GM12878 (cell line): ENCODE measurements at regions not wholly inside any gene's neighbourhood (a gene's known extent, or its start where the extent isn't known, plus 50 kb on each side); places are given as distances from the start of the nearest gene placed in this dataset.

Experiments
- ATAC-seq: fragments of 200-7000 bp; cut with Tn5 transposase; 3 replicates; pipeline ENCODE4 v1.9.1; 2020; ENCODE audit warnings: mild to moderate bottlenecking, moderate library complexity
- BruUV-seq: library from RNA; stranded (reverse); fragments of 400-500 nt; replicated peaks from 2 replicates; lab custom pipeline; 2021; lab: Mats Ljungman, UMichigan
- CTCF ChIA-PET: fragments of 300-600 bp; sonication (Branson Sonifier 250); formaldehyde crosslinking; extraction: SDS; loops from one replicate; lab custom pipeline; 2021; ENCODE audit warnings: inconsistent platforms; lab: Yijun Ruan, JAX
- POLR2A ChIA-PET: fragments of 350-600 bp; formaldehyde crosslinking; extraction: SDS; loops from one replicate; lab custom pipeline; 2021; ENCODE audit warnings: inconsistent platforms; lab: Charles Lee
- RAD21 ChIA-PET: fragments of 300-600 bp; sonication (Branson Sonifier 250); formaldehyde crosslinking; loops from one replicate; lab custom pipeline; 2023; ENCODE audit warnings: antibody characterized with exemption; ENCODE audit not compliant: unreplicated experiment; lab: Charles Lee
- SMC1A ChIA-PET: fragments of 300-600 bp; sonication (Branson Sonifier 250); formaldehyde crosslinking; loops from one replicate; lab custom pipeline; 2023; ENCODE audit not compliant: unreplicated experiment, uncharacterized antibody; lab: Charles Lee
- DNase-seq: peaks from one replicate; pipeline ENCODE4 v3.0.0-alpha.2; 2011; ENCODE audit warnings: low read depth, low spot score
- FAIRE-seq: peaks from 3 replicates; lab custom pipeline; 2011; peaks lifted over from hg19 to GRCh38; lab: Jason Lieb, UNC
- H2AFZ ChIP-seq: 2 replicates; pipeline ENCODE4 v1.6.0; 2011; ENCODE audit warnings: low read depth, low read length, control low read depth; ENCODE audit not compliant: control insufficient read depth
- H3K27ac ChIP-seq: 2 replicates; pipeline ENCODE4 v1.5.1; 2011; ENCODE audit warnings: control low read depth; ENCODE audit not compliant: control insufficient read depth, insufficient read depth
- H3K27me3 ChIP-seq, 2 experiments: replicated peaks in 1 of 2; 2 replicates each; pipeline versions ENCODE4 v1.6.0 to v1.6.1; 2011; ENCODE audit warnings: low read length in 1 of 2; ENCODE audit not compliant: control insufficient read depth in 2 of 2, insufficient read depth in 2 of 2
- H3K36me3 ChIP-seq, 2 experiments: 2 replicates each; pipeline ENCODE4 v1.5.1; 2011; ENCODE audit warnings: low read length in 1 of 2; ENCODE audit not compliant: control insufficient read depth in 2 of 2, insufficient read depth in 2 of 2
- H3K4me1 ChIP-seq: 2 replicates; pipeline ENCODE4 v1.6.1; 2011; ENCODE audit warnings: mild to moderate bottlenecking, low read length, moderate library complexity, mixed read lengths; ENCODE audit not compliant: control insufficient read depth, insufficient read depth
- H3K4me2 ChIP-seq: 2 replicates; pipeline ENCODE4 v1.6.0; 2011; ENCODE audit warnings: control low read depth; ENCODE audit not compliant: control insufficient read depth, insufficient read depth
- H3K4me3 ChIP-seq: fragments of 200-600 bp; sonication (generic); 2 replicates; pipeline ENCODE4 v1.5.1; 2016
- H3K79me2 ChIP-seq: 2 replicates; pipeline ENCODE4 v1.6.0; 2011; ENCODE audit warnings: low read length; ENCODE audit not compliant: control insufficient read depth, insufficient read depth
- H3K9ac ChIP-seq: 2 replicates; pipeline ENCODE4 v1.8.0; 2011; ENCODE audit warnings: low read length, control low read depth, mixed read lengths; ENCODE audit not compliant: control insufficient read depth, insufficient read depth
- H3K9me3 ChIP-seq: replicated peaks from 3 replicates; pipeline ENCODE4 v1.5.1; 2011; ENCODE audit warnings: mild to moderate bottlenecking, low read length; ENCODE audit not compliant: control insufficient read depth, insufficient read depth
- H4K20me1 ChIP-seq: 2 replicates; pipeline ENCODE4 v1.6.0; 2011; ENCODE audit not compliant: control insufficient read depth, insufficient read depth
- ATF3 ChIP-seq: IDR thresholded peaks from 2 replicates; pipeline ENCODE4 v1.6.1; 2011; ENCODE audit warnings: low read depth, mild to moderate bottlenecking, low read length, moderate library complexity, borderline replicate concordance; ENCODE audit errors: extremely low read depth
- CEBPB ChIP-seq, 2 experiments: fragments of 150-350 bp in 1 of 2; IDR thresholded peaks; 2 replicates each; pipeline ENCODE4 v1.6.1; 2012 to 2014; ENCODE audit warnings: low read depth in 2 of 2, low read length in 2 of 2, borderline replicate concordance in 1 of 2, inconsistent platforms in 1 of 2
- CHD2 ChIP-seq: IDR thresholded peaks from 2 replicates; pipeline ENCODE4 v1.6.1; 2011; ENCODE audit warnings: low read depth, low read length, improper control_type of control experiment, borderline replicate concordance
- CHD4 ChIP-seq: fragments of 200-600 bp; sonication (generic); IDR thresholded peaks from 2 replicates; pipeline ENCODE4 v1.6.1; 2016; ENCODE audit warnings: mild to moderate bottlenecking
- ESRRA ChIP-seq: IDR thresholded peaks from 2 replicates; pipeline ENCODE4 v1.6.1; 2012; ENCODE audit warnings: mild to moderate bottlenecking, low read length, improper control_type of control experiment
- IKZF1 ChIP-seq: fragments of 450-650 bp; conservative IDR thresholded peaks from 2 replicates; pipeline ENCODE4 v1.6.1; 2017; ENCODE audit warnings: antibody characterized with exemption, mild to moderate bottlenecking
- MXI1 ChIP-seq: fragments of 150-350 bp; IDR thresholded peaks from 2 replicates; pipeline ENCODE4 v1.6.1; 2011; ENCODE audit warnings: low read depth, mild to moderate bottlenecking, inconsistent platforms, low read length, improper control_type of control experiment
- MYB ChIP-seq: fragments of 150-350 bp; IDR thresholded peaks from 2 replicates; pipeline ENCODE4 v1.6.1; 2014; ENCODE audit warnings: mild to moderate bottlenecking, low read depth, low read length, borderline replicate concordance
- MYC ChIP-seq: IDR thresholded peaks from 2 replicates; pipeline ENCODE4 v1.6.1; 2011; ENCODE audit warnings: mild to moderate bottlenecking, low read length, moderate library complexity, inconsistent platforms; ENCODE audit not compliant: insufficient read depth, insufficient replicate concordance, insufficient read length, severe bottlenecking
- NFYB ChIP-seq: IDR thresholded peaks from 2 replicates; pipeline ENCODE4 v1.6.1; 2011; ENCODE audit warnings: low read depth, mild to moderate bottlenecking, low read length, improper control_type of control experiment, moderate library complexity; ENCODE audit not compliant: insufficient read depth
- NR2F1 ChIP-seq: fragments of 450-650 bp; conservative IDR thresholded peaks from 2 replicates; pipeline ENCODE4 v1.6.1; 2017; ENCODE audit warnings: mild to moderate bottlenecking
- PAX5 ChIP-seq: IDR thresholded peaks from 2 replicates; pipeline ENCODE4 v1.6.1; 2011; ENCODE audit warnings: low read depth, low read length, borderline replicate concordance
- POU2F2 ChIP-seq: IDR thresholded peaks from 3 replicates; pipeline ENCODE4 v1.6.1; 2011; ENCODE audit warnings: low read depth, mild to moderate bottlenecking, low read length, borderline replicate concordance
- TCF12 ChIP-seq: IDR thresholded peaks from 2 replicates; pipeline ENCODE4 v1.6.1; 2011; ENCODE audit warnings: low read depth, mild to moderate bottlenecking, low read length
- ZNF24 ChIP-seq: fragments of 450-650 bp; IDR thresholded peaks from 2 replicates; pipeline ENCODE4 v1.6.1; 2017; ENCODE audit warnings: antibody characterized with exemption, mild to moderate bottlenecking
- WGBS: methylation state at CpG from one replicate; pipeline ENCODE4 v1.1.6; 2016; ENCODE audit warnings: low lambda C conversion rate; ENCODE audit not compliant: insufficient replicate concordance, insufficient coverage; ENCODE audit errors: missing lambda C conversion rate; 5-methylcytosine and 5-hydroxymethylcytosine counted together
- in situ Hi-C: fragments of 300-500 bp; cut with MboI; formaldehyde crosslinking; loops from 9 replicates; pipeline ENCODE4 v1.14.3; 2018; ENCODE audit warnings: mixed read lengths
- intact Hi-C: fragments of 100-400 bp; cut with micrococcal nuclease; formaldehyde crosslinking; loops from one replicate; pipeline ENCODE4 v1.14.2; 2022; ENCODE audit not compliant: unreplicated experiment

GRCh38 chr9:26243029-26243697 is 564.9 kb upstream of the TUSC1 start (continued):
- no peak for TF ChIP-seq NFYB
- TF ChIP-seq CHD2, result no peak
- TF ChIP-seq MXI1, result no peak
- TF ChIP-seq POU2F2, result no peak
- TF ChIP-seq TCF12, result no peak

GRCh38 chr9:26240020-26240419 is 561.8 kb upstream of the TUSC1 start:
- no peak for ATAC-seq
- POLR2A ChIA-PET, result no interaction called here

More at GRCh38 chr9:26240020-26240419, 561.8 kb upstream of the TUSC1 start:
- in situ Hi-C loops, result no loop called here
- no peaks in the 10 kb centered on the region for H3K36me3 ChIP-seq
- BruUV-seq, result no TSS peak
- H3K27ac ChIP-seq, result no peak overlapping the region
- no peak overlapping the region for H2AFZ ChIP-seq
- ChIA-PET SMC1A (no interaction called here), CTCF (no interaction called here), RAD21 (no interaction called here)
- intact Hi-C loops, result no loop called here
- no peak overlapping the region for H3K9ac ChIP-seq
- TF ChIP-seq MYB (no peak), ZNF24 (no peak), MXI1 (no peak), CHD4 (no peak), NR2F1 (no peak), PAX5 (no peak), ATF3 (no peak), ESRRA (no peak), MYC (no peak), CEBPB (IDR thresholded peaks at IDR 0.05; ENCODE audit: borderline replicate concordance in 1 of 2, low read depth in 2 of 2, low read length in 2 of 2) (no peak), IKZF1 (no peak)
- WGBS, result 8% methylated on average over 2 of the region's 2 CpGs
- no peaks in the 10 kb centered on the region for H3K4me1 ChIP-seq
- DNase-seq, result no peak
- no peak overlapping the region for H3K4me3 ChIP-seq
- H3K4me2 ChIP-seq, result no peak overlapping the region
- H3K9me3 ChIP-seq, result no peaks in the 10 kb centered on the region
- H4K20me1 ChIP-seq, result no peaks in the 10 kb centered on the region
- no peaks in the 10 kb centered on the region for H3K27me3 ChIP-seq
- no peak for FAIRE-seq
- no peaks in the 10 kb centered on the region for H3K79me2 ChIP-seq
